Fibroblast of lung (primary cell): ENCODE measurements at regions not wholly inside any gene's neighbourhood (a gene's known extent, or its start where the extent isn't known, plus 50 kb on each side); places are given as distances from the start of the nearest gene placed in this dataset.

ENCODE experiments used
- CTCF ChIP-seq, 2 donors: IDR thresholded peaks in 1 of 2; conservative IDR thresholded peaks in 1 of 2; 1 replicate in 1 of 2; 2 replicates in 1 of 2; pipeline ENCODE4 v1.5.1; 2011 to 2012; ENCODE audit warnings: low read length in 2 of 2, control low read depth in 1 of 2, inconsistent platforms in 1 of 2, low read depth in 1 of 2, mild to moderate bottlenecking in 1 of 2
- EZH2 ChIP-seq: IDR thresholded peaks from 2 replicates; pipeline ENCODE4 v1.5.1; 2012; ENCODE audit warnings: low read length, control low read depth, mild to moderate bottlenecking; ENCODE audit errors: missing control alignments

- TF ChIP-seq CTCF (conservative IDR thresholded peaks at IDR 0.05 in 1 of 2, IDR thresholded peaks at IDR 0.05 in 1 of 2; ENCODE audit: low read depth in 1 of 2, low read length in 2 of 2), result no peak
- TF ChIP-seq EZH2, result no peak
Measured at GRCh38 chr16:76875898-76876297, 315.1 kb upstream of the MON1B start.
